Caco-2 (cell line): ENCODE measurements at regions not wholly inside any gene's neighbourhood (a gene's known extent, or its start where the extent isn't known, plus 50 kb on each side); places are given as distances from the start of the nearest gene placed in this dataset.

Experiments used
- BruUV-seq: library from RNA; stranded (reverse); fragments of 400-500 nt; replicated peaks from 2 replicates; lab custom pipeline; 2021; lab: Mats Ljungman, UMichigan
- CTCF ChIA-PET: fragments of 300-600 bp; sonication (Branson Sonifier 250); formaldehyde crosslinking; loops from one replicate; lab custom pipeline; 2022; ENCODE audit warnings: antibody characterized with exemption; lab: Charles Lee
- POLR2A ChIA-PET: fragments of 300-600 bp; sonication (Branson Sonifier 250); formaldehyde crosslinking; loops from one replicate; lab custom pipeline; 2022; ENCODE audit warnings: antibody characterized with exemption; lab: Charles Lee
- DNase-seq, 2 experiments: peaks; one replicate each; pipeline versions ENCODE4 v3.0.0 to v3.0.0-alpha.2; 2020 to 2022
- H3K27me3 ChIP-seq: replicated peaks from 2 replicates; pipeline ENCODE4 v1.6.0; 2011; ENCODE audit warnings: low read length; ENCODE audit not compliant: control insufficient read depth, insufficient read depth
- H3K36me3 ChIP-seq: 2 replicates; pipeline ENCODE4 v1.5.1; 2011; ENCODE audit warnings: low read length; ENCODE audit not compliant: control insufficient read depth, insufficient read depth
- H3K4me1 ChIP-seq: fragments of 250-450 bp; sonication (Bioruptor Pico); 2 replicates; pipeline ENCODE4 v1.5.1; 2020; ENCODE audit warnings: mild to moderate bottlenecking
- H3K4me3 ChIP-seq: 2 replicates; pipeline ENCODE4 v1.5.1; 2011; ENCODE audit warnings: low read depth, mild to moderate bottlenecking, control low read depth, low read length
- H3K9me3 ChIP-seq: fragments of 250-450 bp; sonication (Bioruptor Pico); 2 replicates; pipeline ENCODE4 v1.5.1; 2020; ENCODE audit warnings: mild to moderate bottlenecking, moderate library complexity
- H3K27ac Mint-ChIP-seq: one replicate; pipeline ENCODE4 v1.8.0; 2022; ENCODE audit warnings: mixed read lengths; ENCODE audit not compliant: unreplicated experiment
- H3K27me3 Mint-ChIP-seq: one replicate; pipeline ENCODE4 v1.8.0; 2022; ENCODE audit warnings: mixed read lengths; ENCODE audit not compliant: insufficient read depth, unreplicated experiment
- H3K36me3 Mint-ChIP-seq: one replicate; pipeline ENCODE4 v1.8.0; 2022; ENCODE audit warnings: mild to moderate bottlenecking, mixed read lengths; ENCODE audit not compliant: insufficient read depth, unreplicated experiment
- H3K4me1 Mint-ChIP-seq: one replicate; pipeline ENCODE4 v1.8.0; 2022; ENCODE audit warnings: low read depth, mixed read lengths; ENCODE audit not compliant: unreplicated experiment
- H3K4me3 Mint-ChIP-seq: one replicate; pipeline ENCODE4 v1.8.0; 2022; ENCODE audit warnings: mild to moderate bottlenecking, moderate library complexity, mixed read lengths; ENCODE audit not compliant: unreplicated experiment
- H3K9me3 Mint-ChIP-seq: one replicate; pipeline ENCODE4 v1.8.0; 2022; ENCODE audit warnings: mixed read lengths; ENCODE audit not compliant: unreplicated experiment
- intact Hi-C: fragments of 100-400 bp; cut with micrococcal nuclease; formaldehyde crosslinking; loops from one replicate; pipeline ENCODE4 v1.10.0; 2022; ENCODE audit not compliant: unreplicated experiment
- TF ChIP-seq, protein P1 (sequence below), 2 experiments: fragments of 200-600 bp in 1 of 2; IDR thresholded peaks; 1 replicate in 1 of 2; 2 replicates in 1 of 2; pipeline versions ENCODE4 v1.5.1 to v1.8.0; 2011 to 2022; ENCODE audit warnings: antibody characterized with exemption in 1 of 2, control low read depth in 1 of 2, inconsistent platforms in 1 of 2, low read depth in 1 of 2, low read length in 1 of 2, mild to moderate bottlenecking in 1 of 2, moderate library complexity in 1 of 2; ENCODE audit not compliant: insufficient read depth in 1 of 2, severe bottlenecking in 1 of 2, unreplicated experiment in 1 of 2

- no TSS peak for BruUV-seq
- TF ChIP-seq, protein P1, sequence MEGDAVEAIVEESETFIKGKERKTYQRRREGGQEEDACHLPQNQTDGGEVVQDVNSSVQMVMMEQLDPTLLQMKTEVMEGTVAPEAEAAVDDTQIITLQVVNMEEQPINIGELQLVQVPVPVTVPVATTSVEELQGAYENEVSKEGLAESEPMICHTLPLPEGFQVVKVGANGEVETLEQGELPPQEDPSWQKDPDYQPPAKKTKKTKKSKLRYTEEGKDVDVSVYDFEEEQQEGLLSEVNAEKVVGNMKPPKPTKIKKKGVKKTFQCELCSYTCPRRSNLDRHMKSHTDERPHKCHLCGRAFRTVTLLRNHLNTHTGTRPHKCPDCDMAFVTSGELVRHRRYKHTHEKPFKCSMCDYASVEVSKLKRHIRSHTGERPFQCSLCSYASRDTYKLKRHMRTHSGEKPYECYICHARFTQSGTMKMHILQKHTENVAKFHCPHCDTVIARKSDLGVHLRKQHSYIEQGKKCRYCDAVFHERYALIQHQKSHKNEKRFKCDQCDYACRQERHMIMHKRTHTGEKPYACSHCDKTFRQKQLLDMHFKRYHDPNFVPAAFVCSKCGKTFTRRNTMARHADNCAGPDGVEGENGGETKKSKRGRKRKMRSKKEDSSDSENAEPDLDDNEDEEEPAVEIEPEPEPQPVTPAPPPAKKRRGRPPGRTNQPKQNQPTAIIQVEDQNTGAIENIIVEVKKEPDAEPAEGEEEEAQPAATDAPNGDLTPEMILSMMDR (IDR thresholded peaks at IDR 0.05; ENCODE audit: insufficient read depth in 1 of 2, low read depth in 1 of 2, low read length in 1 of 2, severe bottlenecking in 1 of 2, unreplicated experiment in 1 of 2), result peak; percentile 59 to 64
- Mint-ChIP-seq H3K9me3 (no peaks in the 10 kb centered on the region), H3K36me3 (no peaks in the 10 kb centered on the region), H3K4me1 (peaks cover 11% of the 10 kb centered on the region), H3K27me3 (no peaks in the 10 kb centered on the region), H3K27ac (peak overlapping the region; percentile 5), H3K4me3 (no peak overlapping the region)
- no peaks in the 10 kb centered on the region for H3K9me3 ChIP-seq
- no peaks in the 10 kb centered on the region for H3K27me3 ChIP-seq
- ChIA-PET CTCF (interaction anchor here (0.7 kb wide), 1 partner anchor 23 kb away, joined by 3 read pairs; no protein-coding TSS in a partner anchor), POLR2A (no interaction called here)
- intact Hi-C loops, result loop anchor here (10.0 kb wide), 1 partner anchor 152 kb away; no protein-coding TSS in a partner anchor
- peaks cover 16% of the 10 kb centered on the region for H3K4me1 ChIP-seq
- peak in 1 of 2 experiments; percentile 60 for DNase-seq
- no peaks in the 10 kb centered on the region for H3K36me3 ChIP-seq
- no peak overlapping the region for H3K4me3 ChIP-seq
Measured at GRCh38 chr5:10856683-10857337, 95.8 kb upstream of the DAP start.

- ChIA-PET CTCF (no interaction called here), POLR2A (no interaction called here)
- no TSS peak for BruUV-seq
- Histone ChIP-seq H3K36me3 (no peaks in the 10 kb centered on the region), H3K4me1 (peaks cover 16% of the 10 kb centered on the region), H3K9me3 (no peaks in the 10 kb centered on the region), H3K4me3 (no peak overlapping the region), H3K27me3 (no peaks in the 10 kb centered on the region)
- intact Hi-C loops, result loop anchor here (10.0 kb wide), 1 partner anchor 151 kb away; no protein-coding TSS in a partner anchor
- no peak for DNase-seq
- Mint-ChIP-seq H3K4me1 (peaks cover 11% of the 10 kb centered on the region), H3K36me3 (no peaks in the 10 kb centered on the region), H3K9me3 (no peaks in the 10 kb centered on the region), H3K27me3 (no peaks in the 10 kb centered on the region), H3K4me3 (no peak overlapping the region), H3K27ac (peak overlapping the region; percentile 5)
- TF ChIP-seq, protein P1 (IDR thresholded peaks at IDR 0.05; ENCODE audit: insufficient read depth in 1 of 2, low read depth in 1 of 2, low read length in 1 of 2, severe bottlenecking in 1 of 2, unreplicated experiment in 1 of 2), result no peak
Measured at GRCh38 chr5:10856071-10856470, 95.0 kb upstream of the DAP start.

DNA sequence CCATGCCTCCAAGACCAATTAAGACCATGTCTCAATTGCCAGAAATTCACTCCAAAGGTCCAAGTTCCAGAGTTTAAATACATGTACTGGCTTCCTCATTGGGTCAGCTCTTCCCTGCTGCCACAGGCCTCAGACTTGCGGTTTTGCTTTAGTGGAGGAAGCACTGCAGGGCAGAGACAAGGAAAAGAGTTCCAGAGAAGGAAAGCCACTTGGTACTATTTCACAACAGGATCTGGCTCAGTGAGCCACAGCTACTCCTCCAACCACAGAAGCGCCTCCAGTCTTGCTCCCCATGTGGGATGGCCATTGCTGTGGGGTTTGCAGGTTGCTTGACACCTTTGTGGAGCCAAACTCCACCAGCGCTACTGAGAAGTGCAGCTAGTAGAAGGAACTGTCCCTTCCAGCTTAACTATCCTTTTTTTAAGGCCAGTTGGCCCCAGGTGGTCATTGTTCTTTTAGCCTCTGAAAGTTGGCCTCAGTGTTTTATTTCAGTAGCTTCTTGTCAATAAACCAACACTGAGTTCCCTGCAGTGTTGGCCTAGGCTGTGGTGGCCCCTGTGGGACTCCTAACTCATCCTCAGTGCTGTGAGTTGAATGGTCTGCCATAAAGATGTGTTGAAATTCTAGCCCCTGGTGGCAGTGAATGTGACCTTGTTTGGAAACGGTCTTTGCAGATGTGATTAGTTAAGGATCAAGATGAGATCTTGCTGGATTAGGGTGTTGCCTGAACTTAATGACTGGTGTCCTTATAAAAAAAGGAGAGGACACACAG, 93.7 kb upstream of the DAP start:
- intact Hi-C loops, result loop anchor here (10.0 kb wide), 1 partner anchor 150 kb away; no protein-coding TSS in a partner anchor
- H3K27me3 Mint-ChIP-seq, result no peaks in the 10 kb centered on the region
- Histone ChIP-seq H3K27me3 (no peaks in the 10 kb centered on the region), H3K4me3 (no peak overlapping the region), H3K9me3 (no peaks in the 10 kb centered on the region), H3K4me1 (peaks cover 7% of the 10 kb centered on the region), H3K36me3 (no peaks in the 10 kb centered on the region)
- DNase-seq, result no peak
- no TSS peak for BruUV-seq
- H3K27ac Mint-ChIP-seq, result no peak overlapping the region
- ChIA-PET POLR2A (no interaction called here), CTCF (no interaction called here)
- no peaks in the 10 kb centered on the region for H3K9me3 Mint-ChIP-seq
- no peaks in the 10 kb centered on the region for H3K36me3 Mint-ChIP-seq
- peaks cover 5% of the 10 kb centered on the region for H3K4me1 Mint-ChIP-seq
- no peak overlapping the region for H3K4me3 Mint-ChIP-seq
- TF ChIP-seq, protein P1 (IDR thresholded peaks at IDR 0.05; ENCODE audit: insufficient read depth in 1 of 2, low read depth in 1 of 2, low read length in 1 of 2, severe bottlenecking in 1 of 2, unreplicated experiment in 1 of 2), result no peak
